GM23248 (cell line): ENCODE measurements at regions not wholly inside any gene's neighbourhood (a gene's known extent, or its start where the extent isn't known, plus 50 kb on each side); places are given as distances from the start of the nearest gene placed in this dataset.

ENCODE experiments used
- DNase-seq: peaks from one replicate; pipeline ENCODE4 v3.0.0-alpha.2; 2015
- H2AFZ ChIP-seq: fragments of 200-600 bp; sonication (generic); 2 replicates; pipeline ENCODE4 v1.6.1; 2016; ENCODE audit warnings: antibody characterized with exemption
- H3F3A ChIP-seq: fragments of 200-600 bp; sonication (generic); 2 replicates; pipeline ENCODE4 v1.6.1; 2016; ENCODE audit warnings: mild to moderate bottlenecking, antibody characterized with exemption, mixed run types; ENCODE audit not compliant: insufficient read depth
- H3K27ac ChIP-seq: fragments of 200-600 bp; sonication (generic); 2 replicates; pipeline ENCODE4 v1.5.1; 2016; ENCODE audit warnings: mild to moderate bottlenecking
- H3K27me3 ChIP-seq: fragments of 200-600 bp; sonication (generic); replicated peaks from 2 replicates; pipeline ENCODE4 v1.6.1; 2016; ENCODE audit warnings: mild to moderate bottlenecking; ENCODE audit not compliant: insufficient read depth
- H3K36me3 ChIP-seq: fragments of 200-600 bp; sonication (generic); 2 replicates; pipeline ENCODE4 v1.6.1; 2016; ENCODE audit warnings: low read depth, mild to moderate bottlenecking
- H3K4me1 ChIP-seq: fragments of 200-600 bp; sonication (generic); 2 replicates; pipeline ENCODE4 v1.6.1; 2016; ENCODE audit warnings: mild to moderate bottlenecking; ENCODE audit not compliant: insufficient read depth
- H3K4me2 ChIP-seq: fragments of 200-600 bp; sonication (generic); one replicate; pipeline ENCODE4 v1.6.1; 2016; ENCODE audit warnings: mild to moderate bottlenecking; ENCODE audit not compliant: unreplicated experiment
- H3K4me3 ChIP-seq: fragments of 200-600 bp; sonication (generic); 2 replicates; pipeline ENCODE4 v1.5.1; 2016; ENCODE audit warnings: mild to moderate bottlenecking
- H3K79me2 ChIP-seq: fragments of 200-600 bp; sonication (generic); 2 replicates; pipeline ENCODE4 v1.6.1; 2016; ENCODE audit warnings: mild to moderate bottlenecking; ENCODE audit not compliant: insufficient read depth
- H3K9ac ChIP-seq: fragments of 200-600 bp; sonication (generic); 2 replicates; pipeline ENCODE4 v1.6.1; 2016; ENCODE audit warnings: mild to moderate bottlenecking
- H3K9me2 ChIP-seq: fragments of 200-600 bp; sonication (generic); 2 replicates; pipeline ENCODE4 v1.6.1; 2016; ENCODE audit warnings: mixed run types, mild to moderate bottlenecking, moderate library complexity; ENCODE audit not compliant: insufficient read depth
- H3K9me3 ChIP-seq: fragments of 200-600 bp; sonication (generic); one replicate; pipeline ENCODE4 v1.6.1; 2017; ENCODE audit warnings: low read depth
- H4K20me1 ChIP-seq: fragments of 200-600 bp; sonication (generic); 2 replicates; pipeline ENCODE4 v1.6.0; 2016; ENCODE audit not compliant: insufficient read depth
- EZH2 ChIP-seq: fragments of 200-600 bp; sonication (generic); IDR thresholded peaks from 2 replicates; pipeline ENCODE4 v1.6.1; 2018; ENCODE audit warnings: antibody characterized with exemption, mild to moderate bottlenecking; ENCODE audit not compliant: insufficient read depth, poor library complexity, severe bottlenecking
- EZH2phosphoT487 ChIP-seq: fragments of 200-600 bp; sonication (generic); IDR thresholded peaks from 2 replicates; pipeline ENCODE4 v1.6.1; 2018; ENCODE audit warnings: antibody characterized with exemption, moderate library complexity, mild to moderate bottlenecking, low read depth; ENCODE audit not compliant: insufficient read depth
- WGBS, 2 experiments: methylation state at CpG; one replicate each; pipeline ENCODE4 v1.1.6; 2015 to 2017; ENCODE audit warnings: low lambda C conversion rate in 2 of 2, low coverage in 1 of 2; ENCODE audit errors: missing lambda C conversion rate in 2 of 2; 5-methylcytosine and 5-hydroxymethylcytosine counted together
- in situ Hi-C: fragments of 300-500 bp; cut with MboI; formaldehyde crosslinking; loops from 2 replicates; pipeline ENCODE4 v1.15.0; 2020

GRCh38 chr1:229142471-229142870 is 128.4 kb upstream of the RAB4A start:
- 52 to 67% methylated on average over 2 of the region's 2 CpGs for WGBS, 2 experiments
- Histone ChIP-seq H3K4me1 (no peaks in the 10 kb centered on the region), H3K27ac (no peak overlapping the region), H3K9me3 (no peaks in the 10 kb centered on the region), H3K79me2 (no peaks in the 10 kb centered on the region), H2AFZ (no peak overlapping the region), H3K9me2 (no peaks in the 10 kb centered on the region), H3K27me3 (peaks cover 10% of the 10 kb centered on the region; the same call in 1 of the 2 replicates), H3K9ac (no peak overlapping the region), H3K4me3 (no peak overlapping the region), H3K4me2 (no peak overlapping the region), H3F3A (no peaks in the 10 kb centered on the region), H3K36me3 (no peaks in the 10 kb centered on the region), H4K20me1 (no peaks in the 10 kb centered on the region)
- no peak for DNase-seq
- TF ChIP-seq EZH2 (no peak), EZH2phosphoT487 (no peak)
- in situ Hi-C loops, result no loop called here

- Histone ChIP-seq H4K20me1 (no peaks in the 10 kb centered on the region), H3K27me3 (peaks cover 10% of the 10 kb centered on the region; the same call in 1 of the 2 replicates), H3K9me3 (no peaks in the 10 kb centered on the region), H3K36me3 (no peaks in the 10 kb centered on the region), H3F3A (no peaks in the 10 kb centered on the region), H3K4me3 (no peak overlapping the region), H3K4me2 (no peak overlapping the region), H3K9me2 (no peaks in the 10 kb centered on the region), H3K79me2 (no peaks in the 10 kb centered on the region), H3K4me1 (no peaks in the 10 kb centered on the region), H3K27ac (no peak overlapping the region), H3K9ac (no peak overlapping the region), H2AFZ (no peak overlapping the region)
- in situ Hi-C loops, result no loop called here
- DNase-seq, result no peak
- 4% methylated on average over 8 to 9 of the region's 9 CpGs for WGBS, 2 experiments
- no peak for TF ChIP-seq EZH2
- no peak for TF ChIP-seq EZH2phosphoT487
These were observed 124.3 kb upstream of the RAB4A start for GRCh38 chr1:229146647-229147046.

GRCh38 chr1:229147072-229147471 is 123.8 kb upstream of the RAB4A start:
- no peaks in the 10 kb centered on the region for H3K4me1 ChIP-seq
- WGBS, 2 experiments, result 54 to 64% methylated on average over 16 of the region's 16 CpGs

GRCh38 chr1:229148041-229148671 is 122.8 kb upstream of the RAB4A start:
- in situ Hi-C loops, result no loop called here
- Histone ChIP-seq H3K36me3 (no peaks in the 10 kb centered on the region), H3K9ac (no peak overlapping the region), H4K20me1 (no peaks in the 10 kb centered on the region), H3K4me1 (no peaks in the 10 kb centered on the region), H2AFZ (no peak overlapping the region), H3K27ac (no peak overlapping the region), H3K4me3 (no peak overlapping the region), H3K9me2 (no peaks in the 10 kb centered on the region), H3K79me2 (no peaks in the 10 kb centered on the region), H3K9me3 (no peaks in the 10 kb centered on the region), H3F3A (no peaks in the 10 kb centered on the region), H3K27me3 (peaks cover 10% of the 10 kb centered on the region; the same call in 1 of the 2 replicates), H3K4me2 (no peak overlapping the region)
- DNase-seq, result no peak
- TF ChIP-seq EZH2 (no peak), EZH2phosphoT487 (no peak)
- WGBS, 2 experiments, result 86 to 90% methylated on average over 13 of the region's 13 CpGs

More at GRCh38 chr1:229147072-229147471, 123.8 kb upstream of the RAB4A start:
- Histone ChIP-seq H3K9ac (no peak overlapping the region), H3K4me2 (no peak overlapping the region), H3K27me3 (peaks cover 10% of the 10 kb centered on the region; the same call in 1 of the 2 replicates), H3K9me3 (no peaks in the 10 kb centered on the region), H3K79me2 (no peaks in the 10 kb centered on the region), H4K20me1 (no peaks in the 10 kb centered on the region), H3K36me3 (no peaks in the 10 kb centered on the region), H3F3A (no peaks in the 10 kb centered on the region), H3K9me2 (no peaks in the 10 kb centered on the region), H2AFZ (no peak overlapping the region), H3K27ac (no peak overlapping the region), H3K4me3 (no peak overlapping the region)
- no peak for TF ChIP-seq EZH2phosphoT487
- no peak for TF ChIP-seq EZH2
- in situ Hi-C loops, result no loop called here
- no peak for DNase-seq

- no peak overlapping the region for H3K9ac ChIP-seq
- no peaks in the 10 kb centered on the region for H4K20me1 ChIP-seq
- no peaks in the 10 kb centered on the region for H3K79me2 ChIP-seq
- H3K4me3 ChIP-seq, result no peak overlapping the region
- no peaks in the 10 kb centered on the region for H3K9me3 ChIP-seq
- in situ Hi-C loops, result no loop called here
- no peak for DNase-seq
- no peak overlapping the region for H2AFZ ChIP-seq
- WGBS, 2 experiments, result 64 to 79% methylated on average over 7 of the region's 7 CpGs
- no peaks in the 10 kb centered on the region for H3F3A ChIP-seq
- no peaks in the 10 kb centered on the region for H3K9me2 ChIP-seq
- no peak overlapping the region for H3K27ac ChIP-seq
- H3K4me1 ChIP-seq, result no peaks in the 10 kb centered on the region
- no peak overlapping the region for H3K4me2 ChIP-seq
- H3K36me3 ChIP-seq, result no peaks in the 10 kb centered on the region
- TF ChIP-seq EZH2 (no peak), EZH2phosphoT487 (no peak)
- H3K27me3 ChIP-seq, result peaks cover 12% of the 10 kb centered on the region; the same call in 1 of the 2 replicates
These were observed 122.2 kb upstream of the RAB4A start for GRCh38 chr1:229148743-229149142.
